SU-DHL-6 (cell line): ENCODE measurements at regions not wholly inside any gene's neighbourhood (a gene's known extent, or its start where the extent isn't known, plus 50 kb on each side); places are given as distances from the start of the nearest gene placed in this dataset.

ENCODE experiments used
- H2AFZ ChIP-seq: fragments of 200-600 bp; sonication (generic); 2 replicates; pipeline ENCODE4 v1.6.1; 2014; ENCODE audit warnings: low read depth, mild to moderate bottlenecking, moderate library complexity, mixed read lengths, antibody characterized with exemption, low read length; ENCODE audit not compliant: severe bottlenecking
- H3F3A ChIP-seq: fragments of 200-600 bp; shearing (Covaris generic); 2 replicates; pipeline ENCODE4 v1.6.0; 2016; ENCODE audit warnings: antibody characterized with exemption, mild to moderate bottlenecking; ENCODE audit not compliant: insufficient read depth
- H3K27ac ChIP-seq: fragments of 200-600 bp; sonication (generic); 2 replicates; pipeline ENCODE4 v1.5.1; 2016; ENCODE audit warnings: low read depth, mild to moderate bottlenecking, low read length, moderate library complexity, mixed read lengths
- H3K27me3 ChIP-seq: fragments of 200-600 bp; sonication (generic), shearing (Covaris generic); 2 replicates; pipeline ENCODE4 v1.6.0; 2014; ENCODE audit warnings: mild to moderate bottlenecking, low read length
- H3K36me3 ChIP-seq: fragments of 200-600 bp; sonication (generic); 2 replicates; pipeline ENCODE4 v1.6.1; 2014; ENCODE audit warnings: mild to moderate bottlenecking, low read length, mixed read lengths
- H3K4me2 ChIP-seq: fragments of 300-600, 200-600 bp; shearing (Covaris generic), sonication (generic); 2 replicates; pipeline ENCODE4 v1.6.0; 2014; ENCODE audit warnings: low read length, low read depth, mild to moderate bottlenecking; ENCODE audit not compliant: poor library complexity, severe bottlenecking
- H3K4me3 ChIP-seq: fragments of 200-600 bp; sonication (generic); 2 replicates; pipeline ENCODE4 v1.5.1; 2014; ENCODE audit warnings: antibody characterized with exemption, low read length, mild to moderate bottlenecking, mixed read lengths; ENCODE audit not compliant: insufficient read depth, poor library complexity, severe bottlenecking
- H3K79me2 ChIP-seq: fragments of 200-600 bp; sonication (generic); 2 replicates; pipeline ENCODE4 v1.6.1; 2014; ENCODE audit warnings: mild to moderate bottlenecking, low read length, moderate library complexity; ENCODE audit not compliant: insufficient read depth
- H3K9ac ChIP-seq: fragments of 200-600 bp; sonication (generic); 2 replicates; pipeline ENCODE4 v1.7.0; 2014; ENCODE audit warnings: mild to moderate bottlenecking, low read length
- H3K9me2 ChIP-seq: fragments of 200-600 bp; sonication (generic); replicated peaks from 2 replicates; pipeline ENCODE4 v1.6.1; 2014; ENCODE audit warnings: low read length; ENCODE audit not compliant: insufficient read depth
- H3K9me3 ChIP-seq: fragments of 200-600 bp; sonication (generic); 2 replicates; pipeline ENCODE4 v1.6.1; 2014; ENCODE audit warnings: low read length, mixed read lengths; ENCODE audit not compliant: insufficient read depth
- H4K20me1 ChIP-seq: fragments of 200-600 bp; sonication (generic); 2 replicates; pipeline ENCODE4 v1.6.1; 2014; ENCODE audit warnings: low read depth, mild to moderate bottlenecking, antibody characterized with exemption, low read length, moderate library complexity, mixed read lengths
- CTCF ChIP-seq: fragments of 200-600 bp; sonication (generic); IDR thresholded peaks from one replicate; pipeline ENCODE4 v1.5.1; 2017; ENCODE audit warnings: antibody characterized with exemption, mild to moderate bottlenecking, low read length, moderate library complexity; ENCODE audit not compliant: insufficient read depth, poor library complexity, severe bottlenecking
- EZH2phosphoT487 ChIP-seq: fragments of 200-600 bp; sonication (generic), shearing (Covaris generic); conservative IDR thresholded peaks from 2 replicates; pipeline ENCODE4 v1.6.1; 2018; ENCODE audit warnings: mild to moderate bottlenecking, antibody characterized with exemption, low read length, moderate library complexity, mixed read lengths

- H3K27ac ChIP-seq: no peak overlapping the region
These were observed 464.4 kb downstream of the CMPK2 start for GRCh38 chr2:6401301-6401700.

GRCh38 chr2:6408057-6408456 lies 457.6 kb downstream of the CMPK2 start:
- no peak overlapping the region for H3K4me2 ChIP-seq
- no peaks in the 10 kb centered on the region for H3F3A ChIP-seq
- no peaks in the 10 kb centered on the region for H3K79me2 ChIP-seq
- H3K27me3 ChIP-seq: no peaks in the 10 kb centered on the region
- H3K27ac ChIP-seq: no peak overlapping the region
- H3K9me3 ChIP-seq: no peaks in the 10 kb centered on the region
- H2AFZ ChIP-seq: no peak overlapping the region
- H4K20me1 ChIP-seq: no peaks in the 10 kb centered on the region
- no peak overlapping the region for H3K4me3 ChIP-seq
- no peak overlapping the region for H3K9ac ChIP-seq
- no peaks in the 10 kb centered on the region for H3K9me2 ChIP-seq
- H3K36me3 ChIP-seq: no peaks in the 10 kb centered on the region
- no peak for TF ChIP-seq CTCF
- no peak for TF ChIP-seq EZH2phosphoT487

More at GRCh38 chr2:6401301-6401700, 464.4 kb downstream of the CMPK2 start:
- peak overlapping the region; percentile 50 for H2AFZ ChIP-seq
- H4K20me1 ChIP-seq: no peaks in the 10 kb centered on the region
- H3K36me3 ChIP-seq: no peaks in the 10 kb centered on the region
- no peaks in the 10 kb centered on the region for H3K79me2 ChIP-seq
- no peaks in the 10 kb centered on the region for H3K27me3 ChIP-seq
- H3K4me2 ChIP-seq: no peak overlapping the region
- 0 out of 2 replicates have a peak, but pooled peaks cover 6% of the 10 kb centered on the region for H3K9me3 ChIP-seq
- no peaks in the 10 kb centered on the region for H3F3A ChIP-seq
- TF ChIP-seq CTCF (no peak), EZH2phosphoT487 (no peak)
- H3K9ac ChIP-seq: no peak overlapping the region
- H3K4me3 ChIP-seq: no peak overlapping the region
- no peaks in the 10 kb centered on the region for H3K9me2 ChIP-seq

DNA sequence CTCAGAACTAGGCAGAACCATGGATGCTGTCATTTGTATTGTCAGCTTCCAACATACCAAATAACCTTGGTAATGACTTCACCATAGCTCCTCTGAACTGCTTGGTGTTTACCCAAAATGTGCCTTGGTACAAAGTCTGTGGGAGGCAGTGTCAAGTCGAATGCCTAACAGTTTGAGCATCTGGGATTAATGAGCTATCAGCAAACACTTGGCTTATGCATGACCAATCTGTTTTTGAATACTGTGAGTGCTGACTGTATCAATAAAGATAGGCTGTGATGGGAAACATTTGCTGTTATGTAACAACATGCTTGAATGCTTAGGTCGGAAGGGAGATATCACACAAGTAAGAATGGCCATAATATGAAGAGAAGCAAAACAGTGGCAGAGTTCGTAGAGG lies 455.4 kb downstream of the CMPK2 start:
- TF ChIP-seq CTCF (no peak), EZH2phosphoT487 (no peak)
- Histone ChIP-seq H3K9ac (no peak overlapping the region), H3K9me3 (no peaks in the 10 kb centered on the region), H3K36me3 (no peaks in the 10 kb centered on the region), H3K4me2 (no peak overlapping the region), H3K9me2 (no peaks in the 10 kb centered on the region), H3K79me2 (no peaks in the 10 kb centered on the region), H2AFZ (no peak overlapping the region), H3F3A (no peaks in the 10 kb centered on the region), H3K4me3 (no peak overlapping the region), H4K20me1 (no peaks in the 10 kb centered on the region), H3K27me3 (no peaks in the 10 kb centered on the region), H3K27ac (no peak overlapping the region)
